22Rv1 (cell line): ENCODE measurements at regions not wholly inside any gene's neighbourhood (a gene's known extent, or its start where the extent isn't known, plus 50 kb on each side); places are given as distances from the start of the nearest gene placed in this dataset.

Experiments used
- ZFX ChIP-seq: fragments of 450-650 bp; IDR thresholded peaks from 2 replicates; pipeline ENCODE4 v1.6.1; 2017; ENCODE audit warnings: antibody characterized with exemption, borderline replicate concordance
- TF ChIP-seq, protein P1 (sequence below): fragments of 450-650 bp; IDR thresholded peaks from 2 replicates; pipeline ENCODE4 v1.5.1; 2017; ENCODE audit warnings: mild to moderate bottlenecking

DNA sequence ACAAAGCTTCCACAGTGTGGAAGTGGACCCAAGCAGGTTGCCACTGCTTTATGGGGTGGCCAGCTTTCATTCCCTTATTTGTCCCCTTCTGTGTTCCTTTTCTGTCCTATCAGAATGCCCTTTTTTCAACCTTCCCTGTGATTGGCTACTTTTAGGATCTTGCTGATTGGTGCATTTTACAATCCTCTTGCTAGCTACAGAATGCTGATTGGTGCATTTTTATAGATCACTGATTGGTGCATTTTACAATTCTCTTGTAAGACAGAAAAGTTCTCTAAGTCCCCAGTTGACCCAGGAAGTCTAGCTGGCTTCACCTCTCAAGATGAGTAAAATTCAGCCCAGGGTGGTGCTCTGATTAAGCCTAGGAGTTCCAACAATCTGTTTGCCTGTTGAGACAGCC is 157.2 kb upstream of the ERCC6L2 start:
- TF ChIP-seq, protein P1, sequence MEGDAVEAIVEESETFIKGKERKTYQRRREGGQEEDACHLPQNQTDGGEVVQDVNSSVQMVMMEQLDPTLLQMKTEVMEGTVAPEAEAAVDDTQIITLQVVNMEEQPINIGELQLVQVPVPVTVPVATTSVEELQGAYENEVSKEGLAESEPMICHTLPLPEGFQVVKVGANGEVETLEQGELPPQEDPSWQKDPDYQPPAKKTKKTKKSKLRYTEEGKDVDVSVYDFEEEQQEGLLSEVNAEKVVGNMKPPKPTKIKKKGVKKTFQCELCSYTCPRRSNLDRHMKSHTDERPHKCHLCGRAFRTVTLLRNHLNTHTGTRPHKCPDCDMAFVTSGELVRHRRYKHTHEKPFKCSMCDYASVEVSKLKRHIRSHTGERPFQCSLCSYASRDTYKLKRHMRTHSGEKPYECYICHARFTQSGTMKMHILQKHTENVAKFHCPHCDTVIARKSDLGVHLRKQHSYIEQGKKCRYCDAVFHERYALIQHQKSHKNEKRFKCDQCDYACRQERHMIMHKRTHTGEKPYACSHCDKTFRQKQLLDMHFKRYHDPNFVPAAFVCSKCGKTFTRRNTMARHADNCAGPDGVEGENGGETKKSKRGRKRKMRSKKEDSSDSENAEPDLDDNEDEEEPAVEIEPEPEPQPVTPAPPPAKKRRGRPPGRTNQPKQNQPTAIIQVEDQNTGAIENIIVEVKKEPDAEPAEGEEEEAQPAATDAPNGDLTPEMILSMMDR = no peak
- TF ChIP-seq ZFX = no peak
